GM12891 (cell line): ENCODE measurements at regions not wholly inside any gene's neighbourhood (a gene's known extent, or its start where the extent isn't known, plus 50 kb on each side); places are given as distances from the start of the nearest gene placed in this dataset.

ENCODE experiments used
- PAX5 ChIP-seq: IDR thresholded peaks from 2 replicates; pipeline ENCODE4 v1.6.1; 2011; ENCODE audit warnings: low read length, moderate library complexity, mild to moderate bottlenecking; ENCODE audit not compliant: insufficient read depth, severe bottlenecking
- POLR2A ChIP-seq: IDR thresholded peaks from 2 replicates; pipeline ENCODE4 v1.6.1; 2011; ENCODE audit warnings: low read depth, low read length, control low read depth
- POLR2AphosphoS5 ChIP-seq: IDR thresholded peaks from 2 replicates; pipeline ENCODE4 v1.6.1; 2011; ENCODE audit warnings: low read depth, low read length, control low read depth
- POU2F2 ChIP-seq: IDR thresholded peaks from 2 replicates; pipeline ENCODE4 v1.6.1; 2011; ENCODE audit warnings: low read depth, mild to moderate bottlenecking, control low read depth, low read length, moderate library complexity
- SPI1 ChIP-seq: IDR thresholded peaks from 2 replicates; pipeline ENCODE4 v1.6.1; 2011; ENCODE audit warnings: low read depth, low read length, control low read depth
- TAF1 ChIP-seq: IDR thresholded peaks from 2 replicates; pipeline ENCODE4 v1.6.1; 2011; ENCODE audit warnings: low read depth, low read length, control low read depth

GRCh38 chr18:60047556-60047955 is 147.8 kb downstream of the PMAIP1 start:
- TF ChIP-seq POLR2AphosphoS5 (no peak), POLR2A (no peak), TAF1 (no peak), SPI1 (no peak), PAX5 (no peak), POU2F2 (no peak)
